Posterior vena cava (tissue), 2 donors: ENCODE measurements at regions not wholly inside any gene's neighbourhood (a gene's known extent, or its start where the extent isn't known, plus 50 kb on each side); places are given as distances from the start of the nearest gene placed in this dataset.
"Not testable (repeated sequence)": the region's sequence is repeated elsewhere in the genome, so short reads cannot be mapped to it uniquely, and the experiment has no call there.

Source experiments
- DNase-seq: peaks from one replicate; pipeline ENCODE4 v3.0.0-alpha.2; 2020; ENCODE audit warnings: low spot score
- intact Hi-C, 2 donors: fragments of 100-400 bp; cut with DNase I; formaldehyde crosslinking; loops; one replicate each; pipeline versions ENCODE4 v1.14.1 to v1.14.2; 2022 to 2023
- donor health status: DM: yes; HTN: yes; CAD: no.
- donor health status: DM: yes; HTN: yes; CAD: no.

DNA sequence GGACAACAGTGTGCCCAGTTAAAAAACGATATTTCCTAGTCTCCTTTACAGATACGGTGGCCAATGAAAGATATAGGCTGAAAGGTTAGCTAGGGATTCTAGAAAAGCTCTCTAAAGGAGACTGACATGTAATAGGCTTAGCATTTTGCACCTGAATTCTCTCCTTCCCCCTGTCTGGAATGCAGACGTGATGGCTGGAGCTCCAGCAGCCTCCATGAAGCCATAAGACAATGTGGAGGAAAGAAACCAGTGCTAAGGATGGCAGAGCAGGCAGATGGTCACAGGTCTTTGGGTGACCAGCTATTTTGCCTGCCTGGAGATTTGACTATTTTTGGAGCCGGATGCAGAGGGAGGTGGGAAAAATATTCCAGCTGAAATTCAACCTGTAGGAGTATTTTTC is 286.2 kb upstream of the PLGLB2 start:
- DNase-seq, intact Hi-C loops: not testable (repeated sequence)

DNA sequence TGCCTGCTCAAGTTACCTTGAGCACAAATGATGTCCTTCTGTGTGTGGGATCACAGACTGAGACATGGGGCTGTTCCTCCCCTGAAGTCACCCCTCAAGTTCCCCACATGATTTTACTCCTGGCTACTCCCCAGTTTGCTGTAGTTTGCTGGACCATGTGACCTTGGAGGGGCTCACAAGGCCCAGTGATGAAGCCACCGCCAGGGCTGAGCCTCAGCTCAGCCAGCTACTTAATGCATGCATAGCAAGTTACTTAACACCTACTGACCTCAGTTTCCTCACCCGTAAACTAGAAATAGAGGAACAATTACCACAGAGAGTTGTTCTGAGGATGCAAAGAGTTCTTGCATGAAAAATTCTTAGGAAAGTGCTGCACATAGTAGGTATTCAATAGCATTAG is 283.7 kb upstream of the PLGLB2 start:
- intact Hi-C loops, DNase-seq: not testable (repeated sequence)

DNA sequence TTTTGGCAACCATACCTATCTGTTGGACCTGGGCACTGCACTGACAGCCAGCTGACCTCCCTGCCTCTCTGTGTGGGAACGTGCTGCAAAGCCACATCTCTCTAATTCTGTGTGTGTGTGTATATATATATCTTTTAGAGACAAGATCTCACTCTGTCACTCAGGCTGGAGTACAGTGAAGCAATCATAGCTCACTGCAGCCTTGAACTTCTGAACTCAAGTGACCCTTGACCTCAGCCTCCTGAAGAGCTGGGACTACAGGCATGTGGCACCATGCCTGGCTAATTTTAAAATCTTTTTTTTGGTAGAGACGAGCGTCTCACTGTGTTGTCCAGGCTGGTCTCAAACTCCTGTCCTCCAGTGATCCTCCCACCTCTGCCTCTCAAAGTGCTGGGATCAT is 282.2 kb upstream of the PLGLB2 start:
- intact Hi-C loops, DNase-seq: not testable (repeated sequence)

DNA sequence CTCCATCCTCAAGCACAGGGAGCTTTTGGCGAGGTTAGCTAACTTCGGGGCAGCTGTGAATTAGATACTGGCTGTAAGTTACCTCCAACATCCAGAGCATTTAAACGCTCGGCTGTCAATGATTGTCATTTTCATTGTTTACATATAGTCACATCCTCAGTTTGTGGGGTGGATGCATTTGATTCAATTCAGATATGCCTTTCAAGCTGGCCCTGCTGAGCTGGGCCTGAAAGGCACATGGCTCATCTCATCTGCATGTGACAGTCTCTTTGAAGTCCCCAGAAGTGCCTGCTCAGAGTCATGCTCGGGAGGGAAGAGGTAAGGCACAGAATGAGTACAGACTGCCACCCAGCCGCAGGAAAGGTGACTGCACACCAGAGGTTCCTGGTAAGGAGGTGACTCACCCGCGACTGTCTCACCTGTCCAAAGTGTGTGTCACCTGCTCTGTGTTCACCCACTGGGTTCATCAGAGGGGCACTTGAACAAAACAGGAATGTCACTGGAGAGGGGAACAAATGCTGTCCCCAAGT is 281.2 kb upstream of the PLGLB2 start:
- DNase-seq, intact Hi-C loops: not testable (repeated sequence)

DNA sequence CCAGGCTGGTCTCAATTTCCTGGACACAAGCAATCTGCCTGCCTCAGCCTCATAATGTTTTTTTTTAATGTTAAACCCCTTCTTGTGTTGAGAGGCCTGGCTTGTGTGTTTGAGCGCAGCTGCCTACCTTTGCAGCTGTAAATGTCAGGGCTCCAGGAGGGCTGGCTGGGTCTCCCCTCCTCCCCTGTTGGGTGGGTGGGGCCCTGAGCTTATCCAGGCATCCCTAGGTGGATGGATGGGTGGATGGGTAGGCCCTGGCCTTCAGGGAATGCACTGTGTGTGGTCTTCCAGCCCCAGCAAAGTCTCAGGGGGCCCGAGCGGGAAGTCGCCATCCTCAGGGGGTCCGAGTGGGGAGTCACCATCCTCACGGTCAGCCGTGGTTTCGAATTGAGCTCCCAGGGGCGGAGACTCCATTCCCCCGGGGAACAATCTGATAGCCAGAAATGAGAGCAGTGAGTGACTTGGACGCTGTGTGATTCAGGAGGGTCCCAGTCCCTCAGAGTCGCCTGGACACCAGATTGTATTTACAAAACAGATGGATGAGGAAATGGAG is 279.4 kb upstream of the PLGLB2 start:
- intact Hi-C loops, DNase-seq: not testable (repeated sequence)

DNA sequence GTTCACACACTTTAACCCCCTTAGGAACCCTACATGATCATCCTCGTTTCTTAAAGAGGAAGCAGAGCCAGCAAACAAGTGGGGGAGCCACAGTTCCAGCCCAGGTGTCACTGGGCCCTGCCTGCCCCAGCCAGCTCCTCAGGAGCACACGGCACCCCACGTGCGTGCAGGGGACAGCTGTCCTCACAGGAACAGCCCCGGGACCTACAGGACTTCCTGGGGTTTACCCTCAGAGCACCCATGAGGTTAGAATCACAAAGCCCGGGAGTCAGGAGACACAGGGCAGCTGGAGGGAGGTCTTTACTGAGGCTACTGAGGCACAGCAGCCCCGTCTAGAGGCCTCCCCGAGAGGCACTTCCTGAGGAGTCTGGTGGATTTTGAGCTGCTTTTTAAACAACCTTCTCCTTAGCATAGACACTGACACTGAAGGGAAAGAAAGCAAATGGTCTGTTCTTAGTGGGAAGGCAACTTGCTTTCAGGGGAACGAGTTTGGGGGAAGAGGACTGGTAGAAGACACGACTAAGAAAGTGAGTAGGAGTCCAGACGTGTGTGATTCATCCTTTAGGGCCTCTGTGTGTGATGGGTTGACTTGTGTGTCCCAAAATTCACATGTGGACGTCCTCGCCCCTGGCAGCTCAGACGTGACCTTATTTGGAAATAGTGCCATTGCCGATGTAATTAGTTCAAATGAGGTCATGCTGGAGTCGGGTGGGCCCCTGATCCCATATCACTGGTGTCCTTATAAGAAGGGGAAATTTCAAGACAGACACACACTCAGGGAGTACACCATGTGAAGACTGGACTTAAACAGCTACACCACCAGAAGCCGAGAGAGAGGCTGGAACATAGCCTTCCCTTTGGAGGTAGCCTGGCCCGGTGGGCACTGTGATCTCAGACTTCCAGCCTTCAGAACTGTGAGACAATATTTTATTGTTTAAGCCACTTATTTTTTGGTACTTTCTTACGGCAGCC is 278.4 kb upstream of the PLGLB2 start:
- DNase-seq, intact Hi-C loops: not testable (repeated sequence)

DNA sequence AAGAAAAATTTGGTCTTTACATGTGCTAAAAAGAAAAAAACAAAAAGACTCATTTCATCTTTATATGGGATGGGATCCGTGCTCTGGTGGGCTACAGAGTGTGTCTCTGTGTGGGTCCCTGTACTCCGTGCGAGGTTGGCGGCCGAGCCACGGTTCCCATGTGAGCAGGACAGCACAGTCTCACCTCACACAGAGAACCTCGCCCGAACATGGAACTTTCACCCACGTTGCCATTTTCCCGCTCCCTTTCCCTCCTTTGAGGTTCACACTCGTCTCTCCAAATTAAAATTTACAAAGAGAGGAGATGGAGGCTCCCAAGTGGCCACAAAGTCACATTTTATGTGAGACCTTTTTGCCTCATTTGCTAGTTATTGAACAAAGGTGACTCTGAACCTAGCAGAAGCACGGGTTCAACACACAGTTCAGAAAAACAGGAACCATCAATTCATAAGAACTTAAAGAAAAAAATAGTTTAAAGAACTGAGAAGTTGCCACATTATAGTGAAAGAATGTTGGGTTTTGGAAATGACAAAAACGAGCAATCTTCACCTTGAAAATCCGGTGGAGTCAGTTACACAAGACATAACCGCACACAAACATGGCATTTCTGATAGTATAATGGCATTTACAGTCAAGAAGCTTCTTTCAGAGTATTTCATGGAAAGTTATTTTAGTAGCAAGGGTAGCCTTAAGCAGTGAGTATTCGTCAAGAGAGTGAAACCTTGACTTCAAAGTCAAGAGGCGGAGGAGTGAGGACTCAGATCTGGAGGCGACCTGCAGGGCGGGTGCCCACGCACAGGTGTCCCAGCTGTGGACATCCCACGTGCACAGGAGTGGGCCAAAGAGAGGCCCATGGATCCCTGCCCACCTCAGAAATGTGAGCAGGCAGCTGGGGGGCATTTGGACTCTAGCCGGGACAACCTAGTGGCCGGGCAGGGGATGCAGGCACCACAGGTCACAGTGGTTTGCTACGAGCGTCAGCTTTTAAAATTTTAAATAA is 277.2 kb upstream of the PLGLB2 start:
- not testable (repeated sequence) for DNase-seq

DNA sequence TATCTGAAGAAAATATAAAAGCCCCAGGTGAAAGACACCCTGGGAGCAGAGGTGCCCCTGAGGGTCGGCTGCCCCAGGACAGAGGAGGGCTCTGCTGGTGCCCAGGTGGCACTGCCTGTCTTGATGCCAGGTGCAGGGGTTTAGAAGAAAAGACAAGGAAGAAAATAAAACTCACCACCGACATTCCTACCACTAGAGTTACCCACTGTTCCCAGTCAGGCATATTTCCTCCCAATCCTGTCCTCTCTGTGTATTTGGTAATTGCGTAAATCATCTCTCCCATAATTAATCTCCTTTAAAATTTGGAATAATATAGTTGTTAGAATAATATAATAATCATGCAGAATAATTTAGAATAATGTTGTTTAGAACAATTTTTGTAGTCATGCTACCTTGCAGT is 276.4 kb upstream of the PLGLB2 start:
- intact Hi-C loops: not testable (repeated sequence)

More for the DNA sequence above, 277.2 kb upstream of the PLGLB2 start:
- intact Hi-C loops: not testable (repeated sequence)

DNA sequence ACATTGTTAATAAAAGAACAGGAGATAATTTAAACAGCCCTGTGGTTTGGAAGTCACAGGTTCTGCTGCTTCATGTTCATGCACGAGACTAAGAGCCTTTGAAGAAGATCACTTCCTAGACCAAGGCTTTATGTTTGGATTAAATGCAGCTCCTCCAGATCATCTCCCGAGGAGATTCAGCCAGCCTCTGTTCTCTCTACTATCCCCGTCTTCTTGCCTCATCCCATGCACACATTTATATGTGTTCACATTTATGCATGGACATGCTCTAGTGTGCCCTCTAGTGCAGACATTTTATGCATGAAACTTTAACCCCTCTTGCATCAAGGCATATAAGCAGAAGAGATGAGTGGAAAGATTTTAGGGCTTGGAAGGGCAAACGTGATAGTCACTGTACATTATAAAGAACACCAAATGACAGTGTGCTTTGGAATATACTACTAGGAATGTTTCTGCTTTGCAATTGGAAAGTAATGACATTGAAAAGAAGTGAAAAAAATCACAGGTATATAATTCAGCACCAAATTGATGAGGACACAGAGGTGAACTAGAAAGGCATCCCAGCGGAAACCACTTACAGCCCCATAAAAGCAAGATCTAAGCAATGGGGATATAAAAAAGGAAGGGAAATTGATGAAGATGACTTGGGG is 271.5 kb upstream of the PLGLB2 start:
- DNase-seq, intact Hi-C loops: not testable (repeated sequence)

More for the DNA sequence above, 276.4 kb upstream of the PLGLB2 start:
- not testable (repeated sequence) for DNase-seq

DNA sequence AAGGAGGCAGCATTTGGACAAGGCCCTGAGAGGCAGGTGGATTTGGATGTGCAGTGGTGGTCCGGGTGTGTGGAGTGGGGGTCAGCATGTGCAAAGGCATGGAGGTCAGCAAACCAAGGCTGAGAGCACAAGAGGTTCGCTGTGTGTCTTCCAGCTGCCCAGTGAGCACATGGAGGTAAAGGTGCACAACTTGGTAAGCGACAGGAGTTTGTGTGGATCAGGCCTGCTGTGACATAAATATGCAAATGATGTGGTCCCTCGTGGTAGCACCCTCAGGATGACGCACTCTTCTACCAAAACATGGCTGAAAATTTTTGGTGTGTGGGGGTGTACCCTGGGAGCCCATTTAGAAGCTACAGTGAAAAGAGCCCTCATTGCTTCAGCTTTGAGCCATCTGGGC is 271.0 kb upstream of the PLGLB2 start:
- intact Hi-C loops, DNase-seq: not testable (repeated sequence)

DNA sequence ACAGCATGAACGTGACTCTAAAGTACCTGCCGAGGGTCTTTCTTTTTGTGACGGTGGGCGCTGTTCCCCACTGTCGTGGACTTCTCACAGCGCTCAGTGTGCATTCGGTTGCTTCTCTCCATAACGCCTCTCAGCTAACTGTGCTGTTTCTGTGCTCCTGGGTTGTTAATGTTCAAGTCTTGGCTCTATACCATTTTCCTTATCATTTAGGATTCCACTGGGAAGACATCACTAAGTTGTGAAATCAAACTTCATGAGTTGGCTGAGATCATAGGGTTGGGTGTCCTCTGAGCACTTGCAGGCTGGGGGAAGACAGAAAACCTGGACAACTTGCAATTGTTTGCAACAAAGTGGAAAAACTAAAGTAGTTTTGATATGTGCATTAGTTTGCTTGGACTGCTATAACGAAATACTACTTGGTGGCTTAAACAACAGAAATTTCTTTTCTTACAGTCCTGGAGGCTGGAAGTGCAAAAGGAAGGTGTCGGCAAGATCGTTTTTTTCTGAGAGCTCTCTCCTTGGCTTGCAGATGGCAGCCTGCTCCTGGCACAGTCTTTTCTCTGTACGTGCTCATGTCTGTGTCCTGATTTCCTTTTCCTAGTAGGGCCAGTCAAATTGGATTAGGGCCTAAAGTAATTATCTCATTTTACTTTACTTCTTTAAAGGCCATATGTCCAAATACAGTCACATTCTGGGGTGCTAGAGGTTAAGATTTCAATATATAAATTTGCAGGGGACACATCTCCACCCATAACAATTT is 270.0 kb upstream of the PLGLB2 start:
- intact Hi-C loops, DNase-seq: not testable (repeated sequence)

DNA sequence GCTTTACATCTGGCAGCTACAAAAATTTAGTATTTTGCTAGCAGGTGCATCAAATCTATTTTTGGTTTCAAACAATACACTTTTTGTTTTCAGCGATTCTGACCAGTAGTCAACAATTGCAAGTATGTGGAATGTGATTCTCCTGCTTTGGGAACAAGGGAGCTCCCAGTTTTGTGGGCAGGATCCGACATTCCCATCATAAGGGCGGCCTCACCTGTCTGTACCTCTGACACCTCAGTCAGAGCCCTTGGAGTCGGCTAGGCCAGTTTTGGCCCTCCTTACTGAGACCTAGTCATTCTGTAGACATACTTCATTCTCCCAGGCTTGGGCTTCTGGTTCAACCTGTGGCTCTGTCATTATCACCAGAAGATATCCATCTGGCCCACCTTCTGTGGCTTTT is 269.0 kb upstream of the PLGLB2 start:
- intact Hi-C loops, DNase-seq: not testable (repeated sequence)

DNA sequence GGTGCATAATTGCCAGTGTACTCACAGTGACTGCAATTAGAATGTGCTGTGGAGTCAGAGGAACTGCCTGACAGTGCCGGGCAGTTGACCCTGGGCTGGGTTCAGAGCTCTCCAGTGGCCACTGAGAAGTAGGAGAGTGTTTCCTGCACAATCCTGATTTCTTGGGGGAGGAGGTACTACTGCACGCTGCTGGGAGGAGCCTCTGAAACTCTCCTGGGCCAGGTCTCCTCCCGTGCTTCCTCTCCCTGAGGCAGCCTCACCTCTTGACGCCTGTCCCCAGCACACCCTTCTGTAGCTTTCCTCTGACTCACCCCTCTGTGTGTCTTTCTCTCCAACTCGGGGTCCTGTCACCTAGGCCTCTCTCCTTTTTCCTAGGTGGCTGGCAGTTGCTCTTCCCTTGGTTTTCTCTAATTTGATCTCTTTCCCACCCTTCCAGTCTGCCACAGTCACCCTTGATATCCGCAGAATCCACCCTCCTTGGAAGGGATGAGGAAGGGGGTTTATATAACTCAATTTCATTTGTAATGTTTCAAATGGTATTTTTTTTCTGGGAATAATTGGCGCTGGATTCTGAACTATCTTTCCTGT is 264.7 kb upstream of the PLGLB2 start:
- intact Hi-C loops, DNase-seq: not testable (repeated sequence)

DNA sequence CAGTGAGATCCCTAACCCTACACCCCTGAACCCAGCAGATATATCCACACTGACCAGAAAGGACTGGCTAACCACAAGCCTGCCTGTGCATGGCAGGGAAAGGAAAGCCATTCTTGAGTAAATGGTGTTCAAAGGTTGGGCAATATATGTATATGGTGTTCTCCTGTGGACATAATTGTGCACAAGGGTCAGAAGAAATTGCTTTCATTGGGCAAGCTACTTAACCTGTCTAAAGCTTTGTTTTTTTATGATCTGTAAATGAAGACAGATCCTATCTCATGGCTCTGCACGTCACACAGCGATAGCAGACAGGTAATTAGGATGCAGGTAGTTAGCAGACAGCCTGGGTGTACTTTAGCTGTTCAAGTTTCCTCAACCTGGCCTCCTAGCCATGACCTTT is 263.5 kb upstream of the PLGLB2 start:
- intact Hi-C loops, DNase-seq: not testable (repeated sequence)

DNA sequence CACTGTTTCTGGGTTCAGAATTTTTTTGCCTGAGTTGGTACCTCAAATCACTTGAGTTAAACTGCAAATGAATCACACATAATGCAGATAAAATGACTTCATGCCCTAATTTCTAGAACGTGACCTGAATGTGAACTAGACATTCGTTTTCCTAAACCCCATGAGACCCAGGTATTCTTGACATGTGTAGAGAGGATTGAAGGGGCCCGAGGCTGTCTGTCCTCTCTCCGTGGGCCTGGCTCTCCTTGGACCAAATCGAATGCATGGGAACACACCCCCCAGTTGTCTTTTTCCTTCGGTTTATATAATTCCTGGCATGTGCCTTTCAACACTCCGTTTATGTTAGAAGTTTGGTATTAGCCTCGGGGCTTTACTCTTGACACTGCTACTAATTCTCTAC is 262.4 kb upstream of the PLGLB2 start:
- intact Hi-C loops, DNase-seq: not testable (repeated sequence)

DNA sequence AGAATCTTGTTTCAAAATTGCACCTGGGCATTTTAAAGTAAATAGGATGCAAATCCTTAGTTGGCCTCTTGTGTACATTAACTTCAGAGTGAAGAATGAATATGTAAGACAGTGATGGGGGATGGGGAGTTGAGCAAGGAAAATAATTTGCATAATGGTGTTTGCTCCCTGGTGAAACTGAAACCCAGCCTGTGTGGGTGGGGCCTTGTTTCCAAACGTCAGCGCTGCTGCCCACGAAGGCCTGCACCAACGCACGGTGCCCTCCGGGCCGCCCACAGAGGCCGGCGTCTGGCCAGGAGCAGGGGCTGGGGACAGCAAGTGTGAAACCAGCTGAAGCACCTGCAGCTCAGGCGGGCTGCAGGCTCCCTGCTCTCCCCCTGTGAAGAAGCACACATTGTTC is 262.0 kb upstream of the PLGLB2 start:
- DNase-seq, intact Hi-C loops: not testable (repeated sequence)

DNA sequence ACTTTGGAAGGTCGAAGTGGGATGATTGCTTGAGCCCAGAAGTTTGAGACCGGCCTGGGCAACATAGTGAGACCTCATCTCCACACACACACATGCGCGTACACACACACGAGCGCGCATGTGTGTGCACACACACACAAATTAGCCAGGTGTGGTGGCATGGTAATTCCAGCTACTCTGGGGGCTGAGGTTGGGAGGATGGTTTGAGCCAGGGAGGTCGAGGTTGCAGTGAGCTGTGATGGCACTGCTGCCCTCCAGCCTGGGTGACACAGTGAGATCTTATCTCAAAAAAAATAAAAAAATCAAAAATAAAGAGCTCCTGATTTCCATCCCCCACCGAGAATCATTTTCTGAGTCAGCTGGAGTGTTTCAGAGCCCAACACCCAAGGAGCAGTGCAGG is 261.5 kb upstream of the PLGLB2 start:
- DNase-seq, intact Hi-C loops: not testable (repeated sequence)
